CD4-positive, alpha-beta T cell treated with Interleukin-2 at 100 ng/mL for 4 hours (primary cell): ENCODE measurements at regions not wholly inside any gene's neighbourhood (a gene's known extent, or its start where the extent isn't known, plus 50 kb on each side); places are given as distances from the start of the nearest gene placed in this dataset.

Experiments used
- DNase-seq: peaks from one replicate; pipeline ENCODE4 v3.0.0-alpha.2; 2020; ENCODE audit warnings: low spot score

GRCh38 chr18:47331641-47332040, 80.2 kb upstream of the SKOR2 start:
- DNase-seq, result no peak

DNA sequence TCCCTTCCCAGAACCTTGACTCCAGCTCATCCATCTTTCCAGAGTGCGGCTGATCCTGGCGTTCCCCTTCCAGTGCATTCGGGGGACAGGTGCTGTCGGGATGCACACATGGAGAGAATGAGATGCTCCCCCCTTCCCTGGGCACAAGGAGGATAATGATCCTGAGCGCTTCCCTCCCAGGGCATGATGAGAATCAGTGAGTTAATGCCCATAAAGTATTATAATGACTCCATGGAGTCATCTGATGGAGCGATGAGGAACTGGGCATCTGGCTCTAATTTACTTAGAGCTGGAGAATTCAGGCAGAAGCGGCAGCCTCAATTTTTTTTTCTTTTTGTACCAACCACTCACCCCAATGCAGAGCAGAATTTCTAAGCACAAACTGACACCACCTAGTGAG, 79.6 kb upstream of the SKOR2 start:
- DNase-seq, result no peak

- no peak for DNase-seq
Observed at GRCh38 chr18:47323158-47323557, 71.7 kb upstream of the SKOR2 start.

DNA sequence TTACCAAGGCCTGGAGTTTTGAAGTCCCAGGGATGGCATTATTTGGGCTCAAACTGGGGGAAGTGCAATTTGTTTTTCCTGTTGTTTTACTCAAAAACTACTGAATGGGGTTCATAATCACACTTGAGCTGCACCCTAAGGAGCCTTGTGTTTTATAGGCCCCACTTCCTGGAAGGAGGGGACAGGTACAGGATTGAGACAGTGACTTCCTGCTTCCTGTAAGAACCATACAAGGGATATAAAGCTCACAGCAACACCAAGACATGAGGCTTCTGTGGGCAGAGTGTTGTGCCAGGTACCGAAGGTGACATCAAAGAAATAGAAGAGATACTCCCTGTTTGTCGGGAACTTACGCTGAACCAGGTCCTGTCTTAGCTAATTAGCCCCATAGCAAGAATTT, 70.4 kb upstream of the SKOR2 start:
- no peak for DNase-seq

DNA sequence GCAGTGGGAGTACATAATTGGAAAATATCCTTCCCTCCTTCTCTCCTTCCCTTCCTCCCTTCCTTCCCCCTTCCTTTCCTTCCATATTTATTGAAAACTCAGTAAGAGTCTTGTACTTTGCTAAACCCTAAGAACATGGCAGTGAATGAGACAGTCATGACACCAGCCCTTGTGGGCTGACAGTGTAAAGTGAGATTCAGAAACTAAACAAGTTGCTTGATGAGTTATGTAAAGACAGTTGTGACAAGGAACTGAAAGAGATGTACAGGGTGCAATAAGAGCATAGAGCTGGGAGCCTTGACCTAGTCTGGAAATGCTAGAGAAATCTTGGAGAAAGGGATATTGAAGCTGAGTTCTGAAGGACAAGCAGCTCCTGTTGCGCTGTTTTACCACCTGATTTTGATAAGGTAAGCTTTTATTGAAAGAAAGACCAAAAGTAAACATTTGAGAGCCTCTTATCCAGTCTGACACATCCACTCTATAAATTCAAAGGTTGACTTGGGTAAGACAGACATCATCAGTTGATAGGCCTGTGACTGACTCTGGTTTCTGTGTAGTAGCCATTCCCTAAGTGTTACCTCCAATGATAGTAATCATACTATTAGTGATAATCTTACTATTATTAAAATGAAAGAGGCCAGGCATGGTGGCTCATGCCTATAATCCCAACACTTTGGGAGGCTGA, 66.5 kb upstream of the SKOR2 start:
- no peak for DNase-seq

DNA sequence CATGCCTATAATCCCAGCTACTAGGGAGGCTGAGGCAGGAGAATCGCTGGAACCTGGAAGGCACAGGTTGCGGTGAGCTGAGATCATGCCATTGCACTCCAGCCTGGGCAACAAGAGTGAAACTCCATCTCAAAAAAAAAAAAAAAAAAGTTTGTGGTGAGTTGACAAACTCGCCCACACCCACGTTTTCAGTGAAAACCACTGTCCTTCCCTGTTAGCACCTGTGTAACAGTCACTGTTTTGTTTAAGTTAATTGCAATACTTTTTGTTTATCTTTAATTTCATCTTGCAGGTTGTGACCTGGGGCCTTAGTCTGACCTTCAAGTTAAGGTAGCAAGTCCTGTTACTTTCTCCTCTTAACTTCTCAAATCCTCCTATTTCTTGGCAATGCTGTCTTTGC, 65.5 kb upstream of the SKOR2 start:
- no peak for DNase-seq

GRCh38 chr18:47313901-47314300, 62.4 kb upstream of the SKOR2 start:
- no peak for DNase-seq

DNA sequence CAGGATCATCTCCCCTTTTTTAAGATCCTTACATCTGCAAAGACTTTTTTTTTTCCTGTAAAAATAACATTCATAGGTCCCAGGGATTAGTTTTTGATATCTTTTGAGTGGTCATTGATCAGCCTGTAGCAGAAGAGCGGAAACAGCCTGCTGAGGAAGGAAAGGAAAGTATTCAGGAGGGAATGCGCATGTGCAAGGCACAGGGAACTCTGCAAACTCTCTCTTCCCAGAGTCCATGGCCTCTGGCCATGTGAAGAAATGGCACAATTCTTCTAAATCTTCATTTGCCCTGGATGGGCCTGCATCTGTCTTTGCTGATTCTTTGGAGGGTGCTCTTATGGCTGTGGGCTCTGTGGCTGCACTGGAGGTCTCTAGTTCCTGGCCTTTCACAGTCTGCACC, 60.1 kb upstream of the SKOR2 start:
- no peak for DNase-seq
